ENCODE measurements at regions not wholly inside any gene's neighbourhood (a gene's known extent, or its start where the extent isn't known, plus 50 kb on each side); places are given as distances from the start of the nearest gene placed in this dataset.
"Not testable (repeated sequence)": the region's sequence is repeated elsewhere in the genome, so short reads cannot be mapped to it uniquely, and the experiment has no call there.

GRCh38 chr10:109037978-109038377 lies 885.3 kb downstream of the XPNPEP1 start:
- no peak for DNase-seq

- peak; percentile 14 for DNase-seq
Measured at GRCh38 chr10:109030581-109031210, 892.6 kb downstream of the XPNPEP1 start.

- DNase-seq, result no peak
Measured at GRCh38 chr10:109029870-109030269, 893.4 kb downstream of the XPNPEP1 start.

GRCh38 chr10:109027534-109028185 lies 895.7 kb downstream of the XPNPEP1 start:
- DNase-seq, result no peak

- no peak for DNase-seq
Measured at GRCh38 chr10:109025172-109025571, 898.1 kb downstream of the XPNPEP1 start.

GRCh38 chr10:109022417-109023049 lies 900.8 kb downstream of the XPNPEP1 start:
- DNase-seq, result no peak

- no peak for DNase-seq
Measured at GRCh38 chr10:109019001-109019424, 904.3 kb downstream of the XPNPEP1 start.

GRCh38 chr10:109007514-109007913 lies 915.8 kb downstream of the XPNPEP1 start:
- DNase-seq, result no peak

GRCh38 chr10:108990441-108990840 lies 932.9 kb downstream of the XPNPEP1 start:
- no peak for DNase-seq

GRCh38 chr10:108989976-108990375 lies 933.3 kb downstream of the XPNPEP1 start:
- DNase-seq, result no peak

GRCh38 chr10:108982159-108982558 lies 941.2 kb downstream of the XPNPEP1 start:
- no peak for DNase-seq

GRCh38 chr10:108980869-108981268 lies 942.4 kb downstream of the XPNPEP1 start:
- no peak for DNase-seq

GRCh38 chr10:108975459-108976058 lies 947.8 kb downstream of the XPNPEP1 start:
- DNase-seq, result no peak

- no peak for DNase-seq
Measured at GRCh38 chr10:108970016-108970415, 953.3 kb downstream of the XPNPEP1 start.

GRCh38 chr10:108966411-108966810 lies 956.9 kb downstream of the XPNPEP1 start:
- DNase-seq, result no peak

- no peak for DNase-seq
Measured at GRCh38 chr10:108966005-108966404, 957.3 kb downstream of the XPNPEP1 start.

GRCh38 chr10:108962172-108962571 lies 961.1 kb downstream of the XPNPEP1 start:
- no peak for DNase-seq

GRCh38 chr10:108957681-108958080 lies 965.6 kb downstream of the XPNPEP1 start:
- DNase-seq, result no peak

GRCh38 chr10:108956149-108956548 lies 967.2 kb downstream of the XPNPEP1 start:
- no peak for DNase-seq

GRCh38 chr10:108920029-108920428 lies 1003.3 kb downstream of the XPNPEP1 start:
- DNase-seq, result not testable (repeated sequence)

GRCh38 chr10:108913300-108913699 lies 1010.0 kb downstream of the XPNPEP1 start:
- no peak for DNase-seq

GRCh38 chr10:108911814-108912541 lies 1011.3 kb downstream of the XPNPEP1 start:
- DNase-seq, result peak; percentile 53

GRCh38 chr10:108908096-108908495 lies 1015.2 kb downstream of the XPNPEP1 start:
- no peak for DNase-seq

Measured in femur (tissue), 1 donor.